ENCODE measurements at regions not wholly inside any gene's neighbourhood (a gene's known extent, or its start where the extent isn't known, plus 50 kb on each side); places are given as distances from the start of the nearest gene placed in this dataset.

DNA sequence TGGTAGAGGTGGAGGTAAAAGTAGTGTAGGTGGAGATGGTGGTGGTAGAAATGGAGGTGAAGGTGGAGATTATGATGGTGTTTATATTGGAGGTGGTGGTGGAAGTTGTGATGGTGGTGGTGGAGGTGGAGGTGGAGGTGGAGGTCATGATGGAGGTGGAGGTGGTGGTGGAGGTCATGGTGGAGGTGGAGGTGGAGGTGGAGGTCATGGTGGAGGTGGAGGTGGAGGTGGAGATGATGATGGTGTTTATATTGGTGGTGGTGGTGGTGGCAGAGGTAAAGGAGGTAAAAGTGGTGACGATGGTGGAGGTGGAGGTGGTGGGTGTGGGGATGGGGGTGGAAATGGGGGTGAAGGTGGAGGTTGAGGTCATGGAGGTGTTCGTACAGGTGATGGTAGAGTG, 107.8 kb downstream of the ASB7 start:
- no peak for DNase-seq (ENCODE audit: low read depth)
- TF ChIP-seq CTCF (IDR thresholded peaks at IDR 0.05; ENCODE audit: low read length, missing control alignments): no peak
- no peak overlapping the region for H3K4me3 ChIP-seq (replicated peaks; ENCODE audit: low read depth, low read length)

DNA sequence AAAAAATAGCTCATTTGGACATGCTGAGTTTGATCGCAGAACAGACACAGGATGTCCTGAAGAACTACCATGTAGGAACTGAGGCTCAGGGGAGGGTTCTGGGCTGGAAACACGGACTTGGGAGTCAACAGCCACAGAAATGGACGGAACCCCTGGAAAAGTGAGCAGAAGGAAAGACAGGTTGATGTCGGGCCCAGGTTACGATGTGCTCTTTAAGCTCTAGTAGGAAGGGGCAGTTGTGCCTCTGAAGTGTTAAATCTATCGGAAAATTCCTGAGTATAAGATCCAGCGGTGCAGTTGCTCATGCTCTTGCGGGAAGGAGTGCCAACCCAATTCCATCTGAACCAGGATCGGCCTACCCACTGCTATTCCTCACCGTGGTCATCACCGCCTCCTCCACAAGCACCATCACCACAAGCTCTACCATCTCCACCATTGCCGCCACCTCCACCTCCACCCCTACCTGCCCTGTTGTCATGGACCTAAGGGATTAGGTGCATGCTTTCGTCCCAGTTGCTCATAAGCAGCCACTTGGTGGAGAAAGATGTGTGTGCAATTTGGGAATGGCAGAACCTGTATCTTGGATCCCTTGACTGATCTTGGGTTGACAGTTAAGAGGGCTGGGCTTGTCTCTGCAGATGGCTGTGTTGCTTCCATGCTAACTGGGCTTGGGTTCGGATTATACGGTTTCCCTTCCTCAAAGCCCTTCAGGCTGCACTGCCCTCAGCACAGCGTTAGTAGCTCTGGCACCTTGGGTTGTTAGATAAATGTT, 108.5 kb downstream of the ASB7 start:
- no peak for TF ChIP-seq CTCF (IDR thresholded peaks at IDR 0.05; ENCODE audit: low read length, missing control alignments)
- H3K4me3 ChIP-seq (replicated peaks; ENCODE audit: low read depth, low read length): no peak overlapping the region
- no peak for DNase-seq (ENCODE audit: low read depth)

DNA sequence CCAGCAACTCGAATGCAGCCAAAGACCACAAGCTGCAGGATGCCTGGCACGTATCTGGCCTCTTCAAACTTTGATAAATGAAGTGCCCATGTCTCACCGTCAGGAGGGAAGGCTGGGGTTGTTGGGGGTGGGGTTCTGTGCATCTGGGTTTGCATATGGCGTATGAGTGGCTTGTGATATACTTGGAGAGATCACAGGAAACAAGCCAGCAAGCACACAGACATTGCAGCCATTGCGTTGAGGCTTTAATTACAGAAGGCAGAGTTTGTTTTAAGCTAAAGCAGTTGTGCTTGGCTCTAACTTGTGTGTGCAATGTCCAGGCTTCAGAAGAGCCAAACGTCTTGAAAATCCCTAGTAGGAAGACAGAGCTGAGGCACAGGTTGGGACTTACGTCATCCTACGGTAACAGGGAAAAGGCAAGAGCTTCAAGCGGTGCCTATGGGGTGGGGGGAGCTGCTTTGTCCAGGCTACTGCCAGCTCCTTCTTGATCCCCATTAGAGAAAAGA, 109.2 kb downstream of the ASB7 start:
- TF ChIP-seq CTCF (IDR thresholded peaks at IDR 0.05; ENCODE audit: low read length, missing control alignments): no peak
- no peak overlapping the region for H3K4me3 ChIP-seq (replicated peaks; ENCODE audit: low read depth, low read length)
- no peak for DNase-seq (ENCODE audit: low read depth)

GRCh38 chr15:100712226-100712625, 109.8 kb downstream of the ASB7 start:
- TF ChIP-seq CTCF (IDR thresholded peaks at IDR 0.05; ENCODE audit: low read length, missing control alignments): no peak
- peak; percentile 53 for DNase-seq (ENCODE audit: low read depth)
- no peak overlapping the region for H3K4me3 ChIP-seq (replicated peaks; ENCODE audit: low read depth, low read length)

GRCh38 chr15:100713163-100713867, 110.9 kb downstream of the ASB7 start:
- no peak for TF ChIP-seq CTCF (IDR thresholded peaks at IDR 0.05; ENCODE audit: low read length, missing control alignments)
- DNase-seq (ENCODE audit: low read depth): peak; percentile 90
- H3K4me3 ChIP-seq (replicated peaks; ENCODE audit: low read depth, low read length): no peak overlapping the region

GRCh38 chr15:100714034-100714748, 111.8 kb downstream of the ASB7 start:
- no peak for DNase-seq (ENCODE audit: low read depth)
- no peak for TF ChIP-seq CTCF (IDR thresholded peaks at IDR 0.05; ENCODE audit: low read length, missing control alignments)
- H3K4me3 ChIP-seq (replicated peaks; ENCODE audit: low read depth, low read length): no peak overlapping the region

Data from fibroblast of pulmonary artery (primary cell).